H1 (cell line): ENCODE measurements at regions not wholly inside any gene's neighbourhood (a gene's known extent, or its start where the extent isn't known, plus 50 kb on each side); places are given as distances from the start of the nearest gene placed in this dataset.

Source experiments
- CTCF ChIA-PET: fragments of 300-600 bp; sonication (Branson Sonifier 250); formaldehyde crosslinking; loops from one replicate; lab custom pipeline; 2021; ENCODE audit not compliant: partially characterized antibody; lab: Charles Lee
- POLR2A ChIA-PET: fragments of 300-600 bp; sonication (Branson Sonifier 250); formaldehyde crosslinking; loops from one replicate; lab custom pipeline; 2021; ENCODE audit warnings: inconsistent platforms; ENCODE audit not compliant: partially characterized antibody; lab: Charles Lee
- DNase-seq, 2 experiments: peaks; one replicate each; pipeline versions ENCODE4 v3.0.0 to v3.0.0-alpha.2; 2010 to 2022; ENCODE audit warnings: low spot score in 2 of 2, low read depth in 1 of 2, mixed read lengths in 1 of 2
- FAIRE-seq: peaks from 2 replicates; lab custom pipeline; 2011; peaks lifted over from hg19 to GRCh38; lab: Jason Lieb, UNC
- H2AFZ ChIP-seq: 2 replicates; pipeline ENCODE4 v1.8.1; 2012; ENCODE audit warnings: low read length, inconsistent platforms
- H2AK5ac ChIP-seq: 2 replicates; pipeline ENCODE4 v1.6.1; 2013; ENCODE audit warnings: low read depth, low read length
- H2BK120ac ChIP-seq: replicated peaks from 2 replicates; pipeline ENCODE3; 2013; ENCODE audit warnings: low read depth, low read length, inconsistent platforms
- H2BK12ac ChIP-seq: 2 replicates; pipeline ENCODE4 v1.6.1; 2013; ENCODE audit warnings: low read depth, low read length
- H2BK15ac ChIP-seq: 2 replicates; pipeline ENCODE4 v1.6.1; 2013; ENCODE audit warnings: low read length
- H2BK20ac ChIP-seq: 2 replicates; pipeline ENCODE4 v1.6.1; 2013; ENCODE audit warnings: low read length
- H2BK5ac ChIP-seq: 2 replicates; pipeline ENCODE4 v1.6.1; 2013; ENCODE audit warnings: low read depth, low read length
- H3K14ac ChIP-seq: 2 replicates; pipeline ENCODE4 v1.6.1; 2013; ENCODE audit warnings: inconsistent platforms; ENCODE audit not compliant: insufficient read length
- H3K18ac ChIP-seq: 2 replicates; pipeline ENCODE4 v1.6.1; 2013; ENCODE audit warnings: low read length; ENCODE audit errors: extremely low read depth
- H3K23ac ChIP-seq: 2 replicates; pipeline ENCODE4 v1.6.1; 2013; ENCODE audit warnings: inconsistent platforms; ENCODE audit not compliant: insufficient read length
- H3K23me2 ChIP-seq: 2 replicates; pipeline ENCODE4 v1.6.1; 2013; ENCODE audit warnings: low read depth, low read length
- H3K27ac ChIP-seq: 2 replicates; pipeline ENCODE4 v1.6.1; 2011; ENCODE audit warnings: low read depth, low read length, inconsistent platforms
- H3K27me3 ChIP-seq, 4 experiments: replicated peaks in 1 of 4; 1 replicate in 1 of 4; 2 replicates in 3 of 4; pipeline versions ENCODE4 v1.6.1 to v1.8.1; 2011 to 2013; ENCODE audit warnings: low read length in 3 of 4, mild to moderate bottlenecking in 3 of 4, inconsistent platforms in 2 of 4, mixed read lengths in 2 of 4, moderate library complexity in 1 of 4; ENCODE audit not compliant: control insufficient read depth in 3 of 4, insufficient read depth in 3 of 4; ENCODE audit errors: extremely low read depth in 1 of 4
- H3K36me3 ChIP-seq, 4 experiments: 2 replicates each; pipeline versions ENCODE4 v1.6.1 to v1.8.1; 2011 to 2013; ENCODE audit warnings: mild to moderate bottlenecking in 4 of 4, low read length in 3 of 4, moderate library complexity in 2 of 4, control low read depth in 1 of 4, inconsistent platforms in 1 of 4; ENCODE audit not compliant: insufficient read depth in 4 of 4, control insufficient read depth in 2 of 4
- H3K4ac ChIP-seq: replicated peaks from 2 replicates; pipeline ENCODE3; 2013; ENCODE audit warnings: low read length, low read depth, mixed read lengths, inconsistent platforms; ENCODE audit not compliant: insufficient read length
- H3K4me1 ChIP-seq, 4 experiments: replicated peaks in 1 of 4; 1 replicate in 1 of 4; 2 replicates in 3 of 4; pipeline versions ENCODE4 v1.6.1 to v1.8.1; 2011 to 2013; ENCODE audit warnings: low read length in 3 of 4, inconsistent platforms in 2 of 4, mixed read lengths in 1 of 4; ENCODE audit not compliant: insufficient read depth in 4 of 4, control insufficient read depth in 3 of 4
- H3K4me2 ChIP-seq, 2 experiments: 2 replicates each; pipeline versions ENCODE4 v1.6.1 to v1.8.1; 2011 to 2013; ENCODE audit warnings: low read depth in 2 of 2, low read length in 2 of 2, control low read depth in 1 of 2, inconsistent platforms in 1 of 2, mild to moderate bottlenecking in 1 of 2; ENCODE audit not compliant: insufficient read depth in 1 of 2
- H3K4me3 ChIP-seq, 4 experiments: fragments of 200-600, 300-600 bp in 1 of 4; sonication (generic), shearing (Covaris generic), sonication (Bioruptor Twin) in 1 of 4; 2 replicates each; pipeline versions ENCODE4 v1.5.1 to v1.8.1; 2011 to 2016; ENCODE audit warnings: low read length in 4 of 4, low read depth in 3 of 4, control low read depth in 2 of 4, inconsistent platforms in 2 of 4, mild to moderate bottlenecking in 2 of 4, mixed read lengths in 1 of 4, moderate library complexity in 1 of 4; ENCODE audit not compliant: insufficient read depth in 2 of 4; ENCODE audit errors: extremely low read depth in 1 of 4
- H3K56ac ChIP-seq: replicated peaks from 2 replicates; pipeline ENCODE3; 2013; ENCODE audit warnings: low read depth, mild to moderate bottlenecking, mixed read lengths, low read length, inconsistent platforms; ENCODE audit not compliant: insufficient read length
- H3K79me1 ChIP-seq: 2 replicates; pipeline ENCODE4 v1.6.1; 2013; ENCODE audit warnings: low read depth, low read length, control low read depth
- H3K79me2 ChIP-seq, 2 experiments: 2 replicates each; pipeline versions ENCODE4 v1.6.1 to v1.8.1; 2012 to 2013; ENCODE audit warnings: low read length in 2 of 2, mild to moderate bottlenecking in 2 of 2, inconsistent platforms in 1 of 2; ENCODE audit not compliant: insufficient read depth in 2 of 2, control insufficient read depth in 1 of 2
- H3K9ac ChIP-seq, 4 experiments: replicated peaks in 1 of 4; 1 replicate in 1 of 4; 2 replicates in 3 of 4; pipeline versions ENCODE4 v1.6.1 to v1.8.1; 2011 to 2013; ENCODE audit warnings: low read depth in 3 of 4, low read length in 3 of 4, control low read depth in 2 of 4, mild to moderate bottlenecking in 2 of 4, moderate library complexity in 2 of 4, inconsistent platforms in 1 of 4; ENCODE audit errors: extremely low read depth in 1 of 4
- H3K9me3 ChIP-seq, 2 experiments: 2 replicates each; pipeline versions ENCODE4 v1.6.1 to v1.8.1; 2012 to 2013; ENCODE audit warnings: mild to moderate bottlenecking in 2 of 2, moderate library complexity in 2 of 2, control low read depth in 1 of 2, inconsistent platforms in 1 of 2, low read depth in 1 of 2, low read length in 1 of 2, mixed read lengths in 1 of 2; ENCODE audit not compliant: insufficient read depth in 2 of 2
- H4K20me1 ChIP-seq, 2 experiments: replicated peaks in 1 of 2; 2 replicates each; pipeline versions ENCODE3 to v1.8.1; 2011 to 2013; ENCODE audit warnings: inconsistent platforms in 2 of 2, low read length in 2 of 2, mild to moderate bottlenecking in 1 of 2; ENCODE audit not compliant: insufficient read depth in 2 of 2, control insufficient read depth in 1 of 2
- H4K5ac ChIP-seq: 2 replicates; pipeline ENCODE4 v1.6.1; 2013; ENCODE audit warnings: low read length, low read depth, mixed read lengths, inconsistent platforms; ENCODE audit not compliant: insufficient read length
- H4K8ac ChIP-seq: 2 replicates; pipeline ENCODE4 v1.8.0; 2013; ENCODE audit warnings: mild to moderate bottlenecking, moderate library complexity, low read length, inconsistent platforms; ENCODE audit not compliant: insufficient read depth; ENCODE audit errors: extremely low read depth
- H4K91ac ChIP-seq: replicated peaks from 2 replicates; pipeline ENCODE3; 2013; ENCODE audit warnings: low read length, mixed read lengths, inconsistent platforms; ENCODE audit not compliant: insufficient read length
- CHD1 ChIP-seq: IDR thresholded peaks from 2 replicates; pipeline ENCODE4 v1.6.1; 2012; ENCODE audit warnings: low read depth, low read length, improper control_type of control experiment
- CREB1 ChIP-seq: IDR thresholded peaks from 2 replicates; pipeline ENCODE4 v1.6.1; 2012; ENCODE audit warnings: inconsistent platforms
- E2F6 ChIP-seq: IDR thresholded peaks from 2 replicates; pipeline ENCODE4 v1.6.1; 2012; ENCODE audit warnings: inconsistent platforms
- KDM1A ChIP-seq: fragments of 200-600, 300-600 bp; sonication (generic); IDR thresholded peaks from 2 replicates; pipeline ENCODE4 v1.7.1; 2016; ENCODE audit warnings: mild to moderate bottlenecking, low read length, borderline replicate concordance
- KDM5A ChIP-seq: fragments of 200-600 bp; IDR thresholded peaks from 2 replicates; pipeline ENCODE4 v1.7.1; 2012; ENCODE audit warnings: mild to moderate bottlenecking, low read length, inconsistent platforms, mixed read lengths
- POLR2A ChIP-seq, 2 experiments: IDR thresholded peaks; 1 replicate in 1 of 2; 2 replicates in 1 of 2; pipeline ENCODE4 v1.6.1; 2011; ENCODE audit warnings: low read depth in 2 of 2, low read length in 2 of 2, mild to moderate bottlenecking in 2 of 2; ENCODE audit errors: control extremely low read depth in 1 of 2
- POU5F1 ChIP-seq: IDR thresholded peaks from 2 replicates; pipeline ENCODE4 v1.6.1; 2011; ENCODE audit warnings: low read depth, mild to moderate bottlenecking, low read length, moderate library complexity
- RAD21 ChIP-seq, 2 experiments: IDR thresholded peaks in 1 of 2; conservative IDR thresholded peaks in 1 of 2; 2 replicates each; pipeline ENCODE4 v1.6.1; 2011; ENCODE audit warnings: low read depth in 2 of 2, low read length in 2 of 2, improper control_type of control experiment in 1 of 2, inconsistent platforms in 1 of 2, mild to moderate bottlenecking in 1 of 2, moderate library complexity in 1 of 2
- SIX5 ChIP-seq: IDR thresholded peaks from 2 replicates; pipeline ENCODE4 v1.6.1; 2011; ENCODE audit warnings: mild to moderate bottlenecking, low read depth, low read length
- SP1 ChIP-seq: IDR thresholded peaks from 2 replicates; pipeline ENCODE4 v1.6.1; 2011; ENCODE audit warnings: low read depth, low read length
- TCF12 ChIP-seq: IDR thresholded peaks from 2 replicates; pipeline ENCODE4 v1.6.1; 2011; ENCODE audit warnings: low read depth, mild to moderate bottlenecking, low read length
- TEAD4 ChIP-seq: IDR thresholded peaks from 2 replicates; pipeline ENCODE4 v1.6.1; 2012; ENCODE audit warnings: low read depth, low read length, inconsistent platforms, mixed read lengths
- WGBS, 2 experiments: shearing (Covaris generic) in 1 of 2; methylation state at CpG; one replicate each; pipeline versions ENCODE4 v1.1.6 to v1.1.7; 2013 to 2015; ENCODE audit warnings: low lambda C conversion rate in 2 of 2, mixed read lengths in 2 of 2, inconsistent platforms in 1 of 2, low coverage in 1 of 2, missing lambda C conversion rate in 1 of 2; ENCODE audit not compliant: insufficient replicate concordance in 2 of 2, insufficient coverage in 1 of 2, insufficient read length in 1 of 2; ENCODE audit errors: extremely low coverage in 1 of 2, missing lambda C conversion rate in 1 of 2; 5-methylcytosine and 5-hydroxymethylcytosine counted together

GRCh38 chr10:3472287-3473051 is 299.9 kb upstream of the PITRM1 start:
- DNase-seq (no peak), FAIRE-seq (no peak)
- Histone ChIP-seq H3K79me1 (no peaks in the 10 kb centered on the region; the same call in 1 of the 2 replicates), H3K4me2 (peak overlapping the region in 1 of 2 experiments; percentile 42; a peak in 1 of 4 replicates), H2AK5ac (0 out of 2 replicates have a peak overlapping the region, but pooled peaks have one; percentile 70), H4K5ac (no peak overlapping the region), H3K79me2 (no peaks in the 10 kb centered on the region), H2BK12ac (no peak overlapping the region; the same call in 1 of the 2 replicates), H3K4me3 (no peak overlapping the region), H3K9me3 (no peaks in the 10 kb centered on the region), H3K18ac (no peak overlapping the region), H2BK20ac (no peak overlapping the region), H3K27ac (no peak overlapping the region), H4K91ac (peak overlapping the region; percentile 62), H3K23me2 (no peaks in the 10 kb centered on the region), H2AFZ (no peak overlapping the region), H4K20me1 (no peaks in the 10 kb centered on the region), H3K4me1 (peaks cover 0 to 6% (median under 1%) of the 10 kb centered on the region in 4 experiments; a peak in 4 of 7 replicates), H3K4ac (no peak overlapping the region), H4K8ac (no peak overlapping the region), H3K27me3 (no peaks in the 10 kb centered on the region), H2BK120ac (no peak overlapping the region), H3K36me3 (no peaks in the 10 kb centered on the region), H3K9ac (no peak overlapping the region), H2BK15ac (no peak overlapping the region), H2BK5ac (no peak overlapping the region), H3K23ac (no peak overlapping the region), H3K14ac (no peak overlapping the region), H3K56ac (no peak overlapping the region)
- ChIA-PET POLR2A (no interaction called here), CTCF (interaction anchor here (1.1 kb wide), 1 partner anchor 12 kb away, joined by 8 read pairs; no protein-coding TSS in a partner anchor)
- 86% methylated on average over 16 of the region's 16 CpGs; no CpG with 5 or more reads in 1 of the 2 experiments for WGBS, 2 experiments
- TF ChIP-seq CREB1 (no peak), E2F6 (peak; percentile 63), TEAD4 (0 out of 2 replicates have a peak, but pooled peaks have one; percentile 17), POLR2A (IDR thresholded peaks at IDR 0.05; ENCODE audit: control extremely low read depth in 1 of 2, low read depth in 2 of 2, low read length in 2 of 2) (no peak), SIX5 (no peak), POU5F1 (no peak), RAD21 (IDR thresholded peaks at IDR 0.05 in 1 of 2, conservative IDR thresholded peaks at IDR 0.05 in 1 of 2; ENCODE audit: low read depth in 2 of 2, low read length in 2 of 2) (no peak), CHD1 (no peak), TCF12 (no peak), KDM1A (no peak), SP1 (no peak), KDM5A (no peak)
